SK-N-MC (cell line): ENCODE measurements at regions not wholly inside any gene's neighbourhood (a gene's known extent, or its start where the extent isn't known, plus 50 kb on each side); places are given as distances from the start of the nearest gene placed in this dataset.

ENCODE experiments used
- EZH2 ChIP-seq: fragments of 200-600 bp; sonication (generic); IDR thresholded peaks from one replicate; pipeline ENCODE4 v1.6.1; 2017; ENCODE audit warnings: antibody characterized with exemption
- FOXP2 ChIP-seq: optimal IDR thresholded peaks from 2 replicates; pipeline ENCODE3; 2011; ENCODE audit warnings: mild to moderate bottlenecking, moderate library complexity; ENCODE audit not compliant: insufficient read depth; ENCODE audit errors: extremely low read length, control extremely low read depth
- POLR2AphosphoS5 ChIP-seq: IDR thresholded peaks from 2 replicates; pipeline ENCODE4 v1.6.1; 2012; ENCODE audit warnings: mild to moderate bottlenecking, low read depth, low read length, borderline replicate concordance

DNA sequence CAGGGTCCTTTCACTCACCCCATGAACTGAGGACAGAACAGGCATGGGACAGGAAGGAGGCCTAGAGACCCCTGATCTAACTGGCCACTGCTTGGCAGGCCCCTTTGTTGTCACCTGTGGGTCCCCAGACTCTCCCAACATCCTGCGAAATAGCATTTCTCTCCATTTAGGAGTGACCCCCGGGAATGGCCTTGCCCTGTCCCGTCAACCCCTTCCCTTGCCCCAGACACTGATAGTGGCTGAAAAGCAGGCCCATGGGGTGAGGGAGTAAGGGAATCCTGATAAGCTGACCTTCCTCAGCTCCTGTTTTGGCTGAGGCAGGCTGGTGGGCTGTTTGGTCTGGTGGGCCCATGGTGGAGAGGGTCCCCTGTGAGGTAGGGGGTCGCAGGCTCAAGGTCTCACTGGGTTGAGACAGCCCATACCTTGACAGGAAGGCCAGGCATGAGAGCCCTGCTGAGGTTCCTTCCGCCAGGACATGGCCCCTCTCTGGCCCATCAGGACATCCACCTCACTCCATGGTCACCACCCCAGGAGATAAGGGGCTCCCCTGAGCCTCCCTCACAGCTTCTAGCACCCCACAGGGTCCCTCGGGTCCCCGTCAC, 139.3 kb downstream of the MRPL14 start:
- TF ChIP-seq EZH2: no peak
- no peak for TF ChIP-seq POLR2AphosphoS5
- no peak for TF ChIP-seq FOXP2
